Panc1 (cell line): ENCODE measurements at regions not wholly inside any gene's neighbourhood (a gene's known extent, or its start where the extent isn't known, plus 50 kb on each side); places are given as distances from the start of the nearest gene placed in this dataset.

Experiments
- POLR2AphosphoS5 ChIP-seq: IDR thresholded peaks from 2 replicates; pipeline ENCODE4 v1.6.1; 2012; ENCODE audit warnings: mild to moderate bottlenecking, low read depth, low read length, moderate library complexity
- SIN3A ChIP-seq: IDR thresholded peaks from 2 replicates; pipeline ENCODE4 v1.6.1; 2012; ENCODE audit warnings: low read depth, mild to moderate bottlenecking, low read length, moderate library complexity, borderline replicate concordance; ENCODE audit not compliant: insufficient read depth
- TCF7L2 ChIP-seq: IDR thresholded peaks from 2 replicates; pipeline ENCODE4 v1.6.1; 2011; ENCODE audit warnings: mild to moderate bottlenecking, low read depth, low read length, inconsistent platforms
- TF ChIP-seq, protein P1 (sequence below): fragments of 450-650 bp; IDR thresholded peaks from 2 replicates; pipeline ENCODE4 v1.5.1; 2017; ENCODE audit warnings: mild to moderate bottlenecking
- TF ChIP-seq, protein P2 (sequence below), 2 experiments: IDR thresholded peaks; 2 replicates each; pipeline ENCODE4 v1.6.1; 2011 to 2012; ENCODE audit warnings: low read depth in 2 of 2, control low read depth in 1 of 2, low read length in 1 of 2, mild to moderate bottlenecking in 1 of 2, moderate library complexity in 1 of 2; ENCODE audit not compliant: insufficient read depth in 1 of 2

DNA sequence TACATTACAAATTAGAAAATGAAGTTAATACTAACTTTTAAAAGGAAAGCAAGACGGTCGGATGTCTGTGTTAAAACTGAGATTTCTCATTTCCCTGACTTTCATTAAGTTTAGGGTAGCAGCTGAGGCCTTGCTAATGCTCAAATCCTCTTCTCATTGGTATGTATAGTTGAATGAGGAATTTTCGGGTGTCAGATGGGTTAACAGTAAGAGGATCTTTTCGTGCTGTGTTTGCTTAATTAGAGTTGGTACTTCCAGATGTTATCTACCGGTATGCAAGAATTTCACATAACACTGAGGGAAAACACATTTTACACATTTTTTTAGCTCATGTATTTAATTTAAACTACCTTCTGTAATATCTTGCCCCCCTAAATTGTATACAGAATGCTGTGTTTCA, 168.2 kb upstream of the CTNND2 start:
- TF ChIP-seq POLR2AphosphoS5 (no peak), SIN3A (no peak), TCF7L2 (no peak)
- TF ChIP-seq, protein P1, sequence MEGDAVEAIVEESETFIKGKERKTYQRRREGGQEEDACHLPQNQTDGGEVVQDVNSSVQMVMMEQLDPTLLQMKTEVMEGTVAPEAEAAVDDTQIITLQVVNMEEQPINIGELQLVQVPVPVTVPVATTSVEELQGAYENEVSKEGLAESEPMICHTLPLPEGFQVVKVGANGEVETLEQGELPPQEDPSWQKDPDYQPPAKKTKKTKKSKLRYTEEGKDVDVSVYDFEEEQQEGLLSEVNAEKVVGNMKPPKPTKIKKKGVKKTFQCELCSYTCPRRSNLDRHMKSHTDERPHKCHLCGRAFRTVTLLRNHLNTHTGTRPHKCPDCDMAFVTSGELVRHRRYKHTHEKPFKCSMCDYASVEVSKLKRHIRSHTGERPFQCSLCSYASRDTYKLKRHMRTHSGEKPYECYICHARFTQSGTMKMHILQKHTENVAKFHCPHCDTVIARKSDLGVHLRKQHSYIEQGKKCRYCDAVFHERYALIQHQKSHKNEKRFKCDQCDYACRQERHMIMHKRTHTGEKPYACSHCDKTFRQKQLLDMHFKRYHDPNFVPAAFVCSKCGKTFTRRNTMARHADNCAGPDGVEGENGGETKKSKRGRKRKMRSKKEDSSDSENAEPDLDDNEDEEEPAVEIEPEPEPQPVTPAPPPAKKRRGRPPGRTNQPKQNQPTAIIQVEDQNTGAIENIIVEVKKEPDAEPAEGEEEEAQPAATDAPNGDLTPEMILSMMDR, result no peak
- TF ChIP-seq, protein P2, sequence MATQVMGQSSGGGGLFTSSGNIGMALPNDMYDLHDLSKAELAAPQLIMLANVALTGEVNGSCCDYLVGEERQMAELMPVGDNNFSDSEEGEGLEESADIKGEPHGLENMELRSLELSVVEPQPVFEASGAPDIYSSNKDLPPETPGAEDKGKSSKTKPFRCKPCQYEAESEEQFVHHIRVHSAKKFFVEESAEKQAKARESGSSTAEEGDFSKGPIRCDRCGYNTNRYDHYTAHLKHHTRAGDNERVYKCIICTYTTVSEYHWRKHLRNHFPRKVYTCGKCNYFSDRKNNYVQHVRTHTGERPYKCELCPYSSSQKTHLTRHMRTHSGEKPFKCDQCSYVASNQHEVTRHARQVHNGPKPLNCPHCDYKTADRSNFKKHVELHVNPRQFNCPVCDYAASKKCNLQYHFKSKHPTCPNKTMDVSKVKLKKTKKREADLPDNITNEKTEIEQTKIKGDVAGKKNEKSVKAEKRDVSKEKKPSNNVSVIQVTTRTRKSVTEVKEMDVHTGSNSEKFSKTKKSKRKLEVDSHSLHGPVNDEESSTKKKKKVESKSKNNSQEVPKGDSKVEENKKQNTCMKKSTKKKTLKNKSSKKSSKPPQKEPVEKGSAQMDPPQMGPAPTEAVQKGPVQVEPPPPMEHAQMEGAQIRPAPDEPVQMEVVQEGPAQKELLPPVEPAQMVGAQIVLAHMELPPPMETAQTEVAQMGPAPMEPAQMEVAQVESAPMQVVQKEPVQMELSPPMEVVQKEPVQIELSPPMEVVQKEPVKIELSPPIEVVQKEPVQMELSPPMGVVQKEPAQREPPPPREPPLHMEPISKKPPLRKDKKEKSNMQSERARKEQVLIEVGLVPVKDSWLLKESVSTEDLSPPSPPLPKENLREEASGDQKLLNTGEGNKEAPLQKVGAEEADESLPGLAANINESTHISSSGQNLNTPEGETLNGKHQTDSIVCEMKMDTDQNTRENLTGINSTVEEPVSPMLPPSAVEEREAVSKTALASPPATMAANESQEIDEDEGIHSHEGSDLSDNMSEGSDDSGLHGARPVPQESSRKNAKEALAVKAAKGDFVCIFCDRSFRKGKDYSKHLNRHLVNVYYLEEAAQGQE (IDR thresholded peaks at IDR 0.05; ENCODE audit: insufficient read depth in 1 of 2, low read depth in 2 of 2, low read length in 1 of 2), result no peak
